NCI-H1417 (cell line): ENCODE measurements at regions not wholly inside any gene's neighbourhood (a gene's known extent, or its start where the extent isn't known, plus 50 kb on each side); places are given as distances from the start of the nearest gene placed in this dataset.
A peak's percentile ranks its signal among the peaks of the same experiment; 100 is the strongest.

Experiments
- DNase-seq, 3 experiments: peaks; one replicate each; lab custom pipeline; 2025; lab: John Stamatoyannopoulos, UW

GRCh38 chr1:118249641-118250040 lies 64.6 kb upstream of the SPAG17 start:
- no peak for DNase-seq

- DNase-seq: peak; percentile 51 to 85 (median 81)
Observed at GRCh38 chr1:118247593-118247992, 62.6 kb upstream of the SPAG17 start.

GRCh38 chr1:118246646-118247045 lies 61.6 kb upstream of the SPAG17 start:
- no peak for DNase-seq

GRCh38 chr1:118244194-118244593 lies 59.2 kb upstream of the SPAG17 start:
- DNase-seq: no peak

GRCh38 chr1:118243269-118243668 lies 58.2 kb upstream of the SPAG17 start:
- no peak for DNase-seq
